ENCODE measurements at regions not wholly inside any gene's neighbourhood (a gene's known extent, or its start where the extent isn't known, plus 50 kb on each side); places are given as distances from the start of the nearest gene placed in this dataset.
"Not testable (repeated sequence)": the region's sequence is repeated elsewhere in the genome, so short reads cannot be mapped to it uniquely, and the experiment has no call there.

DNA sequence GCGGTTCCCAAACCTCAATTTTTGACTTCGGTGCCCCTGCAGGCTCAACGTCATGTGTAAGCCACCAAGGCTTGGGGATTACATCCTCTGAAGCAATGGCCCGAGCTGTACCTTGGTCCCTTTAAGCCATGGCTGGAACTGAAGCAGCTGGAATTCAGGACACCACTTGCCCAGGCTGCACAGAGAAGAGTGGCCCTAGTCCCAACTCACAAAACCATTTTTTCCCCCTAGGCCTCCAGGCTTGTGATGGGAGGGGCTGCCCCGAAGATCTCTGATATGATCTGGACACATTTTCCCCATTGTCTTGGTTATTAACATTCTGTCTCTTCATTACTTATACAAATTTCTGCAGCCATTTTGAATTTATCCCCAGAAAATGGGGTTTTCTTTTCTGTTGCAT lies 233.3 kb upstream of the ADGRL4 start:
- no peaks in the 10 kb centered on the region for H4K20me1 ChIP-seq (ENCODE audit: low read depth, low read length)
- no peak overlapping the region for H3K27ac ChIP-seq (ENCODE audit: low read depth, low read length)
- TF ChIP-seq, protein P1, sequence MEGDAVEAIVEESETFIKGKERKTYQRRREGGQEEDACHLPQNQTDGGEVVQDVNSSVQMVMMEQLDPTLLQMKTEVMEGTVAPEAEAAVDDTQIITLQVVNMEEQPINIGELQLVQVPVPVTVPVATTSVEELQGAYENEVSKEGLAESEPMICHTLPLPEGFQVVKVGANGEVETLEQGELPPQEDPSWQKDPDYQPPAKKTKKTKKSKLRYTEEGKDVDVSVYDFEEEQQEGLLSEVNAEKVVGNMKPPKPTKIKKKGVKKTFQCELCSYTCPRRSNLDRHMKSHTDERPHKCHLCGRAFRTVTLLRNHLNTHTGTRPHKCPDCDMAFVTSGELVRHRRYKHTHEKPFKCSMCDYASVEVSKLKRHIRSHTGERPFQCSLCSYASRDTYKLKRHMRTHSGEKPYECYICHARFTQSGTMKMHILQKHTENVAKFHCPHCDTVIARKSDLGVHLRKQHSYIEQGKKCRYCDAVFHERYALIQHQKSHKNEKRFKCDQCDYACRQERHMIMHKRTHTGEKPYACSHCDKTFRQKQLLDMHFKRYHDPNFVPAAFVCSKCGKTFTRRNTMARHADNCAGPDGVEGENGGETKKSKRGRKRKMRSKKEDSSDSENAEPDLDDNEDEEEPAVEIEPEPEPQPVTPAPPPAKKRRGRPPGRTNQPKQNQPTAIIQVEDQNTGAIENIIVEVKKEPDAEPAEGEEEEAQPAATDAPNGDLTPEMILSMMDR (IDR thresholded peaks at IDR 0.05; ENCODE audit: insufficient read depth, low read length, poor library complexity, severe bottlenecking), result no peak
- TF ChIP-seq EZH2phosphoT487 (conservative IDR thresholded peaks at IDR 0.05; ENCODE audit: low read length), result no peak
- H2AFZ ChIP-seq (ENCODE audit: low read depth, low read length, severe bottlenecking), result no peak overlapping the region
- no peak overlapping the region for H3K4me2 ChIP-seq (ENCODE audit: low read depth, low read length, poor library complexity, severe bottlenecking)
- H3K9me3 ChIP-seq (ENCODE audit: insufficient read depth, low read length), result no peaks in the 10 kb centered on the region
- H3K79me2 ChIP-seq (ENCODE audit: insufficient read depth, low read length), result no peaks in the 10 kb centered on the region
- no peaks in the 10 kb centered on the region for H3K27me3 ChIP-seq (ENCODE audit: low read length)
- no peak overlapping the region for H3K9ac ChIP-seq (ENCODE audit: low read length)
- no peaks in the 10 kb centered on the region for H3F3A ChIP-seq (ENCODE audit: insufficient read depth)
- no peaks in the 10 kb centered on the region for H3K9me2 ChIP-seq (replicated peaks; ENCODE audit: insufficient read depth, low read length)
- H3K36me3 ChIP-seq (ENCODE audit: low read length), result no peaks in the 10 kb centered on the region
- no peak overlapping the region for H3K4me3 ChIP-seq (ENCODE audit: insufficient read depth, low read length, poor library complexity, severe bottlenecking)

DNA sequence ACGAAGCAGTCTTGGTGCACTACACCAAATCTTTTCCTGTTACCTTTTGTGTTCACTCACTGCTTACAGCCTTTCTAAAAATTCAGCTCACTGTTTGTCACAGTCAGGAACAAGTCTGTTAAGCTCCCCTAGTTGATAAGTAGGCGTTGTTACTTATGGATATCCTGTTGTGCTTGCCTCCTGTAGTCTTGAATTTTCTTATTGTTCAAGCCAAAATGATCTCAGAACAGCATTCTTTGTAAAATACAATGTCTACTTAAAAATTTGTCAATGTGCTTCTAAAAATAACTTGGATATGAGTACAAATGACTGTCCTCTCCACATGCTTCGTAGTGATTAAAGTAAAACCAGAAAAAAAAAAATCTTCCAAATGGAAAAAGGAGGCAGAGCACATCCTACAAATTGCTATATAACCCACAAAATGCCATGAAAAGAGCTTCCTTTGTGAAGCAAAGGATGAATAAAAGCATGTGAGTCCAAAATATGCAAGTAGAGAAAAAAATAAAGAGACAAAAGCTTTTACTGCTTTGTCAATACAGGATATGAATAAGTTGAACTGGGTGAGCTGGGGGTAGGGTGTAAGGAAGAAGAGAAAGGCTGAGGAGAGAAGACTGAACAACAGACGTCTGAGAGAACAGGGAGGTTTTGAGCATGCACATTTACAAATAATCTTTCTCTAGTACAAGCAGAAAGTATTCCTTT lies 228.9 kb upstream of the ADGRL4 start:
- no peak for TF ChIP-seq EZH2phosphoT487 (conservative IDR thresholded peaks at IDR 0.05; ENCODE audit: low read length)
- TF ChIP-seq, protein P1 (IDR thresholded peaks at IDR 0.05; ENCODE audit: insufficient read depth, low read length, poor library complexity, severe bottlenecking), result no peak
- no peaks in the 10 kb centered on the region for H4K20me1 ChIP-seq (ENCODE audit: low read depth, low read length)
- H3K4me3 ChIP-seq (ENCODE audit: insufficient read depth, low read length, poor library complexity, severe bottlenecking), result no peak overlapping the region
- H3K36me3 ChIP-seq (ENCODE audit: low read length), result no peaks in the 10 kb centered on the region
- no peaks in the 10 kb centered on the region for H3K27me3 ChIP-seq (ENCODE audit: low read length)
- H3K9me2 ChIP-seq (replicated peaks; ENCODE audit: insufficient read depth, low read length), result no peaks in the 10 kb centered on the region
- no peak overlapping the region for H2AFZ ChIP-seq (ENCODE audit: low read depth, low read length, severe bottlenecking)
- H3K9ac ChIP-seq (ENCODE audit: low read length), result no peak overlapping the region
- no peaks in the 10 kb centered on the region for H3F3A ChIP-seq (ENCODE audit: insufficient read depth)
- H3K4me2 ChIP-seq (ENCODE audit: low read depth, low read length, poor library complexity, severe bottlenecking), result no peak overlapping the region
- H3K79me2 ChIP-seq (ENCODE audit: insufficient read depth, low read length), result no peaks in the 10 kb centered on the region
- no peak overlapping the region for H3K27ac ChIP-seq (ENCODE audit: low read depth, low read length)
- no peaks in the 10 kb centered on the region for H3K9me3 ChIP-seq (ENCODE audit: insufficient read depth, low read length)

DNA sequence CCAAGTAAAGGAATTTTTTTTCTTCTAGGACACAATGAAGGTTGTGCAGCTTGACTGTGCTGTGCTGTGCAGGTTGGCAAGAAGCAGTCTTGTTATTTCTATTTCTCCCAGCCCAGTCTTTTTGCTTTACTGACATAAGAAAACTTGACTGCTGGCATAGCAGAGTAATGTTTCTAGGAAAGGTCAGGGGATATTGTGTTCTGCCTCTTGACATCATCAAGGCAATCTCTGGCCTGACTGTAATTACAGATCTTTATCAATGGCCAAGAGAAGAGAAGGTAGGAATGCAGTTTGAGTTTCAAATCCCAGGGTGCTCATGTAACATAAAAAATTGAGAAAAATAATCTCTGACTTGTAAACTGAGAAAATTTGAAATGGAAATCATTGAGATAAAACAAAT lies 226.3 kb upstream of the ADGRL4 start:
- Histone ChIP-seq H3K79me2 (ENCODE audit: insufficient read depth, low read length) (no peaks in the 10 kb centered on the region), H3K27me3 (ENCODE audit: low read length) (no peaks in the 10 kb centered on the region), H3K9ac (ENCODE audit: low read length) (no peak overlapping the region), H3K4me3 (ENCODE audit: insufficient read depth, low read length, poor library complexity, severe bottlenecking) (no peak overlapping the region), H3K9me2 (replicated peaks; ENCODE audit: insufficient read depth, low read length) (no peaks in the 10 kb centered on the region), H2AFZ (ENCODE audit: low read depth, low read length, severe bottlenecking) (no peak overlapping the region), H3K36me3 (ENCODE audit: low read length) (no peaks in the 10 kb centered on the region), H4K20me1 (ENCODE audit: low read depth, low read length) (no peaks in the 10 kb centered on the region), H3F3A (ENCODE audit: insufficient read depth) (no peaks in the 10 kb centered on the region), H3K27ac (ENCODE audit: low read depth, low read length) (no peak overlapping the region), H3K9me3 (ENCODE audit: insufficient read depth, low read length) (no peaks in the 10 kb centered on the region), H3K4me2 (ENCODE audit: low read depth, low read length, poor library complexity, severe bottlenecking) (no peak overlapping the region)
- TF ChIP-seq, protein P1 (IDR thresholded peaks at IDR 0.05; ENCODE audit: insufficient read depth, low read length, poor library complexity, severe bottlenecking), result no peak
- TF ChIP-seq EZH2phosphoT487 (conservative IDR thresholded peaks at IDR 0.05; ENCODE audit: low read length), result no peak

DNA sequence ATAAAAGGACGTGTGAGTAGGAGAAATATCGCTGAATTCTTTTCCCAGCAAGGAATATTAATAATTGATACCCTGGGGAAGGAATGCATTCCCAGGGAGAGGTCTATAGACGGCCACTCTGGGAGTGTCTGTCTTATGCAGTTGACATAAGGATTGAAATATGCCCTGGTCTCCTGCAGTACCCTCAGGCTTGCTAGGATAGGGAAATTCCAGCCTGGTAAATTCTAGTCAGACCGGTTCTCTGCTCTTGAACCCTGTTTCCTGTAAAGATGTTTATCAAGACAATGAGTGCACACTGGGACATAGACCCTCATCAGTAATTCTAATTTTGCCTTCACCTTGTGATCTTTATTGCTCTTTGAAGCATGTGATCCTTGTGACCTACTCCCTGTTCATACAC lies 224.2 kb upstream of the ADGRL4 start:
- H3K4me2 ChIP-seq (ENCODE audit: low read depth, low read length, poor library complexity, severe bottlenecking); H3K27me3 ChIP-seq (ENCODE audit: low read length): not testable (repeated sequence)

More for the DNA sequence above, 224.2 kb upstream of the ADGRL4 start:
- H3K79me2 ChIP-seq (ENCODE audit: insufficient read depth, low read length); H3K36me3 ChIP-seq (ENCODE audit: low read length); H3K9ac ChIP-seq (ENCODE audit: low read length); H3K9me2 ChIP-seq (replicated peaks; ENCODE audit: insufficient read depth, low read length); H4K20me1 ChIP-seq (ENCODE audit: low read depth, low read length); H3F3A ChIP-seq (ENCODE audit: insufficient read depth); H3K9me3 ChIP-seq (ENCODE audit: insufficient read depth, low read length); H2AFZ ChIP-seq (ENCODE audit: low read depth, low read length, severe bottlenecking); H3K4me3 ChIP-seq (ENCODE audit: insufficient read depth, low read length, poor library complexity, severe bottlenecking); H3K27ac ChIP-seq (ENCODE audit: low read depth, low read length): not testable (repeated sequence)

Measured in SU-DHL-6 (cell line).